ENCODE measurements at regions not wholly inside any gene's neighbourhood (a gene's known extent, or its start where the extent isn't known, plus 50 kb on each side); places are given as distances from the start of the nearest gene placed in this dataset.

DNA sequence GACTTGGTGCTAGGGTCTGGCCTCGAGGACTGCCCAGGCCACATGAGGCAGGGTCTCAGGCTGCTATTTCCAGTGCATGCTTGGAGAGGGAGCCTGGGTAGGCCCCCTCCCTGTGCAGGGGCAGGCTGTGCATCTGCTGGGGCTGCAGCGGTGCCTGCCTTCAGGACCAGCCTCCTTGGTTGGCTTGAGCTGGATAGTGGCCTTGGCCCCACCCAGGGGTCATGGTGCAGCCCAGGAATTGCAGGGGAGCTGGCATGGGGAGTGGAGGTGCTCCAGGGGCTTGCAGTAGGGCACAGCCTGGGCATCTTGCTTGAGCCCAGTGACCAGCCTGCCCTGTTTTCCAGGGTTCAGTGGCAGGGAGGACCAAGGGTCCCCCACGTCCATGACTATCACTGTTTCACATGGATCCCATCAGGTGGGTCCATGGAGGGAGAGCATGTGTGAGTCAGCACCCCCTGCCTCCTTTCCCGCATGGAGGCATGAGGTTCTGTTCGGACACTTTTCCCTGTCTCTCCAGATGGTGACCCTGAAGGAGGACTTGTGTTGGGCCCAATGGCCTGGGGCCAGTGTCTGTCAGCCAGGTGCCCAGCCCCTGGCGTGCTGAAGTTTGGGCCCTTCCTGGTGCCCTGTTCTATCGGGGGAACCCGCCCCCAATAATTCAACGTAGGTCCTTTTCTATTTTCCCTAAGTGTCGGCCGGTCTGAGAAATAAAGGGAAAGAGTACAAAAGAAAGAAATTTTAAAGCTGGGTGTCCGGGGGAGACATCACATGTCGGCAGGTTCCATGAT lies 218.6 kb downstream of the SNRPN start:
- intact Hi-C loops (cut with micrococcal nuclease) = no loop called here
- Histone ChIP-seq H3K4me1 (replicated peaks in 1 of 2; ENCODE audit: control insufficient read depth in 2 of 2, insufficient read depth in 2 of 2, low read length in 2 of 2) (no peaks in the 10 kb centered on the region), H3K36me3 (ENCODE audit: control insufficient read depth, insufficient read depth, low read length) (no peaks in the 10 kb centered on the region), H3K79me2 (ENCODE audit: control insufficient read depth, insufficient read depth, low read length) (no peaks in the 10 kb centered on the region), H3K9me3 (replicated peaks; ENCODE audit: control insufficient read depth, insufficient read depth, low read depth, low read length) (no peaks in the 10 kb centered on the region), H3K9ac (ENCODE audit: insufficient read depth in 1 of 2, low read depth in 2 of 2, low read length in 2 of 2) (no peak overlapping the region), H2AFZ (ENCODE audit: low read depth, low read length) (no peak overlapping the region), H4K20me1 (replicated peaks; ENCODE audit: control insufficient read depth, insufficient read depth, low read length) (no peaks in the 10 kb centered on the region), H3K9me1 (ENCODE audit: control insufficient read depth, insufficient read depth, low read length) (no peaks in the 10 kb centered on the region), H3K4me2 (ENCODE audit: insufficient read depth, low read length) (no peak overlapping the region), H3K27me3 (ENCODE audit: control insufficient read depth in 2 of 2, insufficient read depth in 2 of 2, low read length in 2 of 2) (no peaks in the 10 kb centered on the region), H3K4me3 (no peak overlapping the region), H3K27ac (ENCODE audit: extremely low read depth, low read depth, low read length) (no peak overlapping the region)
- ChIA-PET CTCF (ENCODE audit: low intra/inter-chr PET ratio) (no interaction called here), POLR2A (no interaction called here)
- BruUV-seq (replicated peaks) = no TSS peak
- 3% methylated on average over 13 of the region's 13 CpGs for WGBS (ENCODE audit: insufficient coverage, low coverage, missing lambda C conversion rate)
- in situ Hi-C loops (cut with MboI) = no loop called here
- FAIRE-seq (no peak), ATAC-seq (no peak), DNase-seq (ENCODE audit: extremely low read depth in 1 of 4, low spot score in 3 of 4) (no peak)
- TF ChIP-seq, protein P1, sequence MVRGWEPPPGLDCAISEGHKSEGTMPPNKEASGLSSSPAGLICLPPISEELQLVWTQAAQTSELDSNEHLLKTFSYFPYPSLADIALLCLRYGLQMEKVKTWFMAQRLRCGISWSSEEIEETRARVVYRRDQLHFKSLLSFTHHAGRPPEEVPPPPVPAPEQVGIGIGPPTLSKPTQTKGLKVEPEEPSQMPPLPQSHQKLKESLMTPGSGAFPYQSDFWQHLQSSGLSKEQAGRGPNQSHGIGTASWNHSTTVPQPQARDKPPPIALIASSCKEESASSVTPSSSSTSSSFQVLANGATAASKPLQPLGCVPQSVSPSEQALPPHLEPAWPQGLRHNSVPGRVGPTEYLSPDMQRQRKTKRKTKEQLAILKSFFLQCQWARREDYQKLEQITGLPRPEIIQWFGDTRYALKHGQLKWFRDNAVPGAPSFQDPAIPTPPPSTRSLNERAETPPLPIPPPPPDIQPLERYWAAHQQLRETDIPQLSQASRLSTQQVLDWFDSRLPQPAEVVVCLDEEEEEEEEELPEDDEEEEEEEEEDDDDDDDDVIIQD (CRISPR knock-in tag; IDR thresholded peaks at IDR 0.05) = no peak
- no peak for TF ChIP-seq KAT2B (IDR thresholded peaks at IDR 0.05; ENCODE audit: low read depth, low read length)
- TF ChIP-seq SMAD1 (IDR thresholded peaks at IDR 0.05; ENCODE audit: low read depth, low read length, partially characterized antibody) = no peak
- TF ChIP-seq, protein P2, sequence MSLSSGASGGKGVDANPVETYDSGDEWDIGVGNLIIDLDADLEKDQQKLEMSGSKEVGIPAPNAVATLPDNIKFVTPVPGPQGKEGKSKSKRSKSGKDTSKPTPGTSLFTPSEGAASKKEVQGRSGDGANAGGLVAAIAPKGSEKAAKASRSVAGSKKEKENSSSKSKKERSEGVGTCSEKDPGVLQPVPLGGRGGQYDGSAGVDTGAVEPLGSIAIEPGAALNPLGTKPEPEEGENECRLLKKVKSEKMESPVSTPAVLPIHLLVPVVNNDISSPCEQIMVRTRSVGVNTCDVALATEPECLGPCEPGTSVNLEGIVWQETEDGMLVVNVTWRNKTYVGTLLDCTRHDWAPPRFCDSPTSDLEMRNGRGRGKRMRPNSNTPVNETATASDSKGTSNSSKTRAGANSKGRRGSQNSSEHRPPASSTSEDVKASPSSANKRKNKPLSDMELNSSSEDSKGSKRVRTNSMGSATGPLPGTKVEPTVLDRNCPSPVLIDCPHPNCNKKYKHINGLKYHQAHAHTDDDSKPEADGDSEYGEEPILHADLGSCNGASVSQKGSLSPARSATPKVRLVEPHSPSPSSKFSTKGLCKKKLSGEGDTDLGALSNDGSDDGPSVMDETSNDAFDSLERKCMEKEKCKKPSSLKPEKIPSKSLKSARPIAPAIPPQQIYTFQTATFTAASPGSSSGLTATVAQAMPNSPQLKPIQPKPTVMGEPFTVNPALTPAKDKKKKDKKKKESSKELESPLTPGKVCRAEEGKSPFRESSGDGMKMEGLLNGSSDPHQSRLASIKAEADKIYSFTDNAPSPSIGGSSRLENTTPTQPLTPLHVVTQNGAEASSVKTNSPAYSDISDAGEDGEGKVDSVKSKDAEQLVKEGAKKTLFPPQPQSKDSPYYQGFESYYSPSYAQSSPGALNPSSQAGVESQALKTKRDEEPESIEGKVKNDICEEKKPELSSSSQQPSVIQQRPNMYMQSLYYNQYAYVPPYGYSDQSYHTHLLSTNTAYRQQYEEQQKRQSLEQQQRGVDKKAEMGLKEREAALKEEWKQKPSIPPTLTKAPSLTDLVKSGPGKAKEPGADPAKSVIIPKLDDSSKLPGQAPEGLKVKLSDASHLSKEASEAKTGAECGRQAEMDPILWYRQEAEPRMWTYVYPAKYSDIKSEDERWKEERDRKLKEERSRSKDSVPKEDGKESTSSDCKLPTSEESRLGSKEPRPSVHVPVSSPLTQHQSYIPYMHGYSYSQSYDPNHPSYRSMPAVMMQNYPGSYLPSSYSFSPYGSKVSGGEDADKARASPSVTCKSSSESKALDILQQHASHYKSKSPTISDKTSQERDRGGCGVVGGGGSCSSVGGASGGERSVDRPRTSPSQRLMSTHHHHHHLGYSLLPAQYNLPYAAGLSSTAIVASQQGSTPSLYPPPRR (CRISPR knock-in tag; IDR thresholded peaks at IDR 0.05; ENCODE audit: borderline replicate concordance) = no peak
- TF ChIP-seq, protein P3, sequence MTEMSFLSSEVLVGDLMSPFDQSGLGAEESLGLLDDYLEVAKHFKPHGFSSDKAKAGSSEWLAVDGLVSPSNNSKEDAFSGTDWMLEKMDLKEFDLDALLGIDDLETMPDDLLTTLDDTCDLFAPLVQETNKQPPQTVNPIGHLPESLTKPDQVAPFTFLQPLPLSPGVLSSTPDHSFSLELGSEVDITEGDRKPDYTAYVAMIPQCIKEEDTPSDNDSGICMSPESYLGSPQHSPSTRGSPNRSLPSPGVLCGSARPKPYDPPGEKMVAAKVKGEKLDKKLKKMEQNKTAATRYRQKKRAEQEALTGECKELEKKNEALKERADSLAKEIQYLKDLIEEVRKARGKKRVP (CRISPR knock-in tag; IDR thresholded peaks at IDR 0.05) = no peak
- no peak for TF ChIP-seq PRPF4 (IDR thresholded peaks at IDR 0.05; ENCODE audit: insufficient read depth, low read depth, low read length, poor library complexity, severe bottlenecking)
- no peak for TF ChIP-seq TAF1 (IDR thresholded peaks at IDR 0.05; ENCODE audit: control insufficient read depth, extremely low read depth, insufficient read depth, low read length, severe bottlenecking)
- TF ChIP-seq ZNF764 (CRISPR knock-in tag; IDR thresholded peaks at IDR 0.05; ENCODE audit: low read depth) = no peak
- TF ChIP-seq ETS2 (tag; IDR thresholded peaks at IDR 0.05; ENCODE audit: borderline replicate concordance, poor library complexity, severe bottlenecking) = no peak
- no peak for TF ChIP-seq PHF21A (IDR thresholded peaks at IDR 0.05; ENCODE audit: borderline replicate concordance, low read depth)
- TF ChIP-seq ZKSCAN1 (IDR thresholded peaks at IDR 0.05; ENCODE audit: low read depth, low read length) = no peak
- no peak for TF ChIP-seq ZNF436 (CRISPR knock-in tag; IDR thresholded peaks at IDR 0.05)
- TF ChIP-seq TBP (optimal IDR thresholded peaks at IDR 0.05; ENCODE audit: low read depth, low read length) = no peak
- no peak for TF ChIP-seq TRIM24 (IDR thresholded peaks at IDR 0.05)
- TF ChIP-seq CCNT2 (IDR thresholded peaks at IDR 0.05; ENCODE audit: borderline replicate concordance, extremely low read depth, insufficient read length, low read depth, low read length) = no peak
